Stimulated activated CD8-positive, alpha-beta memory T cell treated with anti-CD3 and anti-CD28 coated beads, Interleukin-7, amount 100 ng/mL, for 1 hour (primary cell): ENCODE measurements at regions not wholly inside any gene's neighbourhood (a gene's known extent, or its start where the extent isn't known, plus 50 kb on each side); places are given as distances from the start of the nearest gene placed in this dataset.
"Not testable (repeated sequence)": the region's sequence is repeated elsewhere in the genome, so short reads cannot be mapped to it uniquely, and the experiment has no call there.

ENCODE experiments used
- DNase-seq, 2 donors: peaks; one replicate each; pipeline ENCODE4 v3.0.0-alpha.2; 2020; ENCODE audit warnings: low read depth in 2 of 2

- DNase-seq = not testable (repeated sequence)
Measured at GRCh38 chr21:28472543-28472942, 520.1 kb downstream of the LTN1 start.

GRCh38 chr21:28464988-28465387 is 527.7 kb downstream of the LTN1 start:
- DNase-seq = no peak

GRCh38 chr21:28464095-28464494 is 528.6 kb downstream of the LTN1 start:
- no peak for DNase-seq

GRCh38 chr21:28459193-28459592 is 533.5 kb downstream of the LTN1 start:
- DNase-seq = no peak

GRCh38 chr21:28458446-28458845 is 534.2 kb downstream of the LTN1 start:
- no peak for DNase-seq

GRCh38 chr21:28455253-28455600 is 537.5 kb downstream of the LTN1 start:
- DNase-seq = no peak

- DNase-seq = no peak
Measured at GRCh38 chr21:28454564-28455252, 538.0 kb downstream of the LTN1 start.

GRCh38 chr21:28447462-28447861 is 545.2 kb downstream of the LTN1 start:
- no peak for DNase-seq

GRCh38 chr21:28445141-28445830 is 547.4 kb downstream of the LTN1 start:
- DNase-seq = no peak

- no peak for DNase-seq
Measured at GRCh38 chr21:28444557-28444956, 548.1 kb downstream of the LTN1 start.

GRCh38 chr21:28444111-28444510 is 548.6 kb downstream of the LTN1 start:
- DNase-seq = no peak

GRCh38 chr21:28442624-28443023 is 550.1 kb downstream of the LTN1 start:
- DNase-seq = no peak

- no peak for DNase-seq
Measured at GRCh38 chr21:28442085-28442484, 550.6 kb downstream of the LTN1 start.

- DNase-seq = no peak
Measured at GRCh38 chr21:28439788-28440187, 552.9 kb downstream of the LTN1 start.

GRCh38 chr21:28439251-28439650 is 553.4 kb downstream of the LTN1 start:
- no peak for DNase-seq

- DNase-seq = no peak
Measured at GRCh38 chr21:28437061-28437460, 555.6 kb downstream of the LTN1 start.

GRCh38 chr21:28436286-28436932 is 556.3 kb downstream of the LTN1 start:
- DNase-seq = no peak

- no peak for DNase-seq
Measured at GRCh38 chr21:28431527-28432200, 561.0 kb downstream of the LTN1 start.

- DNase-seq = no peak
Measured at GRCh38 chr21:28431022-28431421, 561.7 kb downstream of the LTN1 start.

GRCh38 chr21:28429161-28429560 is 563.5 kb downstream of the LTN1 start:
- no peak for DNase-seq

- no peak for DNase-seq
Measured at GRCh38 chr21:28427394-28428022, 565.2 kb downstream of the LTN1 start.

- DNase-seq = no peak
Measured at GRCh38 chr21:28426545-28426944, 566.1 kb downstream of the LTN1 start.
